Activated CD4-positive, alpha-beta T cell treated with anti-CD3 and anti-CD28 coated beads, Interleukin-2, Interleukin-4, amounts not matched to agents 100 ng/mL and 50 ng/mL, durations not matched to agents 16 hours and 8 hours (primary cell): ENCODE measurements at regions not wholly inside any gene's neighbourhood (a gene's known extent, or its start where the extent isn't known, plus 50 kb on each side); places are given as distances from the start of the nearest gene placed in this dataset.
"Not testable (repeated sequence)": the region's sequence is repeated elsewhere in the genome, so short reads cannot be mapped to it uniquely, and the experiment has no call there.

Experiments used
- DNase-seq: peaks from one replicate; pipeline ENCODE4 v3.0.0-alpha.2; 2020; ENCODE audit warnings: low spot score

DNA sequence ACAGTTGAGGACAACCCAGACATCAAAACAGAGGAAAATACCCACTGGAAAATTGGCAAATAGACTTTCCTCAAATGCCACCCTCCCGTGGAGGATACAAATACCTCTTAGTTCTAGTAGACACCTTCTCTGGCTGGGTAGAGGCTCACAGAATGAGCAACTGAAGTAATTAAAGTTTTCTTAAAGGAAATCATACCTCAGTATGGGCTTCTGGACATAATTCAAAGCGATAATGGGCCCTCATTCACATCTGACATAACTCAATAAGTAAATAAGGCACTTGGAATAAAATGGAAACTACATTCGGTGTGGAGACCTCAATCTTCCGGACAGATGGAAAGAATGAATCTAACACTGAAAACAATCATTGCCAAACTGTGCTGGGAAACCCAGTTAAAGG lies 115.2 kb upstream of the PLCL2 start:
- DNase-seq: no peak

DNA sequence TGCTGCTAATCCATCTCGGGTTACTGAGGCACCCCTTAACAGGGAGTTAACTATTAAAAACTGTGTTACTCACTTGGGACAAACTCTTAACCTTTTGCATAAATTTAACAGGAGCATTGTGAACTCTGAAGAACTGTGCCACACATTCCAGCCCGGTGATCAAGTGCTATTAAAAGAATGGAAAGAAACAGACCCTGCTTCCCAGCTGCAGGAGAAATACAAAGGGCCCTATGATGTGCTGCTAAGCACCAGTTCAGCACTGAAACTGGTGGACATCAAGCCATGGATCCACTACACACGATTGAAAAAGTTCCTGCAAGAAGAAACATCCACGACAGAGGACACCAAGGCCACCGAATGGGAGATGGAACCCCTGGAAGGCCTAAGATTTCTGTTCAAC lies 114.7 kb upstream of the PLCL2 start:
- DNase-seq: no peak

- no peak for DNase-seq
Measured at GRCh38 chr3:16770792-16771191, 114.0 kb upstream of the PLCL2 start.

GRCh38 chr3:16773594-16773993 lies 111.2 kb upstream of the PLCL2 start:
- not testable (repeated sequence) for DNase-seq

DNA sequence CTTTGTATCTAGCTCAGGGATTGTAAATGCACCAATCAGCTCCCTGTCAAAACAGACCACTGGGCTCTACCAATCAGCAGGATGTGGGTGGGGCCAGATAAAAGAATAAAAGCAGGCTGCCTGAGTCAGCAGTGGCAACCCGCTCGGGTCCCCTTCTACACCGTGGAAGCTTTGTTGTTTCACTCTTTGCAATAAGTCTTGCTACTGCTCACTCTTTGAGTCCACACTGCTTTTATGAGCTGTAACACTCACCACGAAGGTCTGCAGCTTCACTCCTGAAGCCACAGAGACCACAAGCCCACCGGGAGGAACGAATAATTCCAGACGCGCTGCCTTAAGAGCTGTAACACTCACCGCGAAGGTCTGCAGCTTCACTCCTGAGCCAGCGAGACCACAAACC lies 110.2 kb upstream of the PLCL2 start:
- not testable (repeated sequence) for DNase-seq

DNA sequence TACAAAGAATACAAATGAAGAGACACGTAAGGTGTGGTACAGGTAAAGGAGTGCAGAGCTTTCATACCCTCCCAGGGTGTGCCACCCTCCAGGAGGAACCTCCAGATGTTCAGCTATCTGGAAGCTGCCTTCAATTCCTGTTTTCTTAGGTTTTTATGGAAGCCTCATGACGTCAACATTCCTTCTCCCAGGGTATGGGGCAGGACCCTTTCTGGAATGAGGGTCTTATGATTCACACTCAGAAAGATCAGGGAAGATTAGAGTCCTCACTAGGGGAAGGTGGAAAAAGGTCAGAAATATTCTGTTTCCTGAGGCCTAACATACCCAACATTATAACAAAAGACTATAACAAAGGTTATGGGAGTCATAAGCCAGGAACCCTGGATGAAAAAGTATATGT lies 99.8 kb upstream of the PLCL2 start:
- DNase-seq: no peak

- no peak for DNase-seq
Measured at GRCh38 chr3:16785465-16785864, 99.3 kb upstream of the PLCL2 start.

- no peak for DNase-seq
Measured at GRCh38 chr3:16788440-16789056, 96.2 kb upstream of the PLCL2 start.

DNA sequence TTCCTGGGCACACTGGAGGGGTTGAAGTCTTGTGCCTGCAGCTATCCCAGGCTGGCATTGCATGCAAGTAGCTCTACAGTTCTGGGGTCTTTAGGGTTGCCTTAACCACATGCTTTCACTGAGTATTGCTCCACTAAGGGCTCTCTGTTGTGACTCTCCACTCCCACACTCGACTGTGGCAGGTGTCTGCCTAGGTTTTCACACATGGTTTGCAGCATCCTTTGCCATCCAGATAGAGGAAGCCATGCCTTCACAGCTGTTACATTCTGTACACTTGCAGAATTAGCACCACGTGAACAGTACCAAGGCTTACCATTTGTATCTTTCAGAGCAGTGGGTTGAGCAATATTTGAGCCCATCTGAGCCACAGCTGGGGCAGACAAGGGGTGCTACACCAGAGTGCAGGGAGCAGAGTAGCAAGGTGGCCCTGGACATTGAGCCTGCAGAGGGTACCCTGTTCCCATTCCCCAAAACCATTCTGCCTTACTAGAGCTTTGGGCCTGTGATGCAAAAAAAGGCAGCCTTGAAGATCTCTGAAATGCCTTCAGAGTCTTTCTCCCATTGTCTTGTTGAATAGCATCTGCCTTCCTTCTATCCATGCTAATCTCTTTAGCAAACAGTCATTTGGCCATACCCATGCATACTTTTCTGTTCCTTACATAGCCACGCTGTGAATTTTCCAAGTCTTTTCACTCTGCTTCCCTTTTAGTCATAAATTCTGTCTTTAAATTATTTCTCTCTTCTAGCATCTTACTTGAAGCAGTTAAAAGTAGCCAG lies 95.2 kb upstream of the PLCL2 start:
- DNase-seq: no peak

GRCh38 chr3:16790432-16791400 lies 94.0 kb upstream of the PLCL2 start:
- DNase-seq: no peak

DNA sequence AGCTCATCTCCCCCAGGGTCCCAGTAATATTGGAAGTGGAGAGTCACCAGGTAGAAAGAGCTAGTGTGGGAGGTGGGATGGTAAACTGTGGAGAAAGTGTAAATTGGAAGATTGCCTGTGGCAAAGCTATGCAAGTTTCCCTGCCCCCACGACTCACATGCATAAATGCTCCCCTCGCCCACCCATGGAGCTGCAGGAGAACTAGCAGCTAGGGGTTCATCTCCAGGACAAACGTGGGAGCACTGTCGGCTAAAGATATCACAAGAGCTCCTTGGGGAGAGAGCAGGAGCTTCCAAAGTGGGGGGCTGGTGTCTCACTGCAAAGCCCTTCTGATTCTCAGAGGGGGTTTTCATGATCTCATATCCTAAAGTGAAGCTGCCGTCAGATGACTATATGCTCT lies 91.4 kb upstream of the PLCL2 start:
- no peak for DNase-seq

GRCh38 chr3:16794257-16794656 lies 90.5 kb upstream of the PLCL2 start:
- no peak for DNase-seq

GRCh38 chr3:16795581-16795980 lies 89.2 kb upstream of the PLCL2 start:
- no peak for DNase-seq

GRCh38 chr3:16797831-16798230 lies 86.9 kb upstream of the PLCL2 start:
- no peak for DNase-seq

DNA sequence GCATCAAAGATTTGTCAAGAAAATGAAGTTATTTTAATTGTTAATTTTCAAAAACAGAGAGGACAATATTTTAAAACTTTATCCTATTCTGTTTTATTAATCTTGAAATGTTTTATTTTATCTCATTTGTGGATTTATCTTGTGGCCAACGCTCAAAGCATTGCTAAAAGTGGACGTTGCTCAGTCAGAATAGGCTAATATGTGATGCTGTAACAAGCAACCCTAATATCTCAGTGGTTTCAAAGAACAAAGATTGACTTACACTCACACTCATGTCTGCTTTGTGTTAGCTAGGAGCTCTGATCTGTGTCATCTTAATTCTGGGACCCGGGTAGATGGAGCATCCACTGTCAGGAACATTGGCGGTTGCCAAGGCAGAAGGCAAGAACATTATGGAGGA lies 86.0 kb upstream of the PLCL2 start:
- DNase-seq: no peak

DNA sequence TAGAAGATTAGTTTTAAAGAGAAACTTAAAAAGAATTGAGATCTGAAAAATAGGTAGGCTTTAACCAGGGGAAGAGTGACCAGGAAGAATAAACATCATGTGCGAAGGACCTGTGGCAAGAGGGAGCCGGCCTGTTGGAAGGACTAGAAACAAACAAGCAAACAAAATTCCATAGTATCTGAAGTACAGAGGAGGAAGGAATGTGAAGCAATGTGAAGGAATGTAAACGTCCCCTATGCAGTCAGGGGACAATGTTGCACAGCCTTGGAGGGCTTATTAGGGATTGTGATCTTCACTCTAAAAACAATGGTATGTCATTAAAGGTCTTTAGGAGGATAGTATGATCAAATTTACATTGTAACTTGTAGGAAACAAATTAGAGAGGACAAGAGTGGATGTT lies 84.4 kb upstream of the PLCL2 start:
- DNase-seq: no peak

- DNase-seq: no peak
Measured at GRCh38 chr3:16801223-16801622, 83.5 kb upstream of the PLCL2 start.

DNA sequence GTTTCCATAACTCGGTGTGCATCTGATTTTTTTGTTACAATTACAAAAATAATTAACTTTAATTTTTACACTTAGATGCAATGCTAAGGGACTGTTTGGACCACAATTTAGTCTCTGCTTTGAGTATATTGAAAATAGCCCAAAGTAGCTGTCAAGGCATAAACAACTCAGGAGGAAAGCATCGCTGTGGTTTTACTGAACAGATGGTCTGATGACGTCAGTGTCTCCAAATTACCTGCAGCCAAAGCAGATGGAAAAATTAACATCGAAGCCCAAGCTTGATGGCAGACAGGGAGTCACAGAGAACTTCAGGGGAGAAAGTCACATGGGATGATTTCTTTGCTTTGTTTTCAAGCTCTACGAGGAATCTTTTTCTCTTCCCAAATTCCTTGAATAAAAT lies 83.1 kb upstream of the PLCL2 start:
- DNase-seq: no peak

- DNase-seq: no peak
Measured at GRCh38 chr3:16802389-16802788, 82.4 kb upstream of the PLCL2 start.

DNA sequence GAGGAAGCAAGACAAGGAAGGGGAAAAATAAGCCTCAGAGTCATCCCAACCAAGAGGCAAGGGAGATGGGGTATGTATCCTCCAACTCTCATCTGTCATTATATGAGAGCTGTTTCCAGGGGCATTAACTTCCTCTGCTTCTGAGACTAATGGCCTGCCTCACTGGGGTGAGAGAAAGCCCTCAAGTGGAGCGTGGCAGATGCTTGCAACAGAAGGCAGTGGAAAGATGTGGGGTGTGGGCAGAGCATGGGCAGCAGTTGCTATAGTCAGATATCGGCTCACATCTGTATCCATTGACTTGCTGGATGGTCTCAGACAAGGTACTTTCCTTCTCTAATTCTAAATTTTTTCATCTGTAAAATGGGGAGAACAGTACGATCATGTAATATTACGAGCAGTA lies 81.7 kb upstream of the PLCL2 start:
- no peak for DNase-seq

GRCh38 chr3:16807391-16807790 lies 77.4 kb upstream of the PLCL2 start:
- no peak for DNase-seq

GRCh38 chr3:16808393-16809107 lies 76.2 kb upstream of the PLCL2 start:
- DNase-seq: no peak
